GM18909 (cell line): ENCODE measurements at regions not wholly inside any gene's neighbourhood (a gene's known extent, or its start where the extent isn't known, plus 50 kb on each side); places are given as distances from the start of the nearest gene placed in this dataset.

ENCODE experiments used
- ATAC-seq: cut with Tn5 transposase; IDR thresholded peaks from one replicate; pipeline ENCODE4 v1.9.1; 2021; ENCODE audit warnings: mild to moderate bottlenecking; ENCODE audit not compliant: unreplicated experiment, poor library complexity

DNA sequence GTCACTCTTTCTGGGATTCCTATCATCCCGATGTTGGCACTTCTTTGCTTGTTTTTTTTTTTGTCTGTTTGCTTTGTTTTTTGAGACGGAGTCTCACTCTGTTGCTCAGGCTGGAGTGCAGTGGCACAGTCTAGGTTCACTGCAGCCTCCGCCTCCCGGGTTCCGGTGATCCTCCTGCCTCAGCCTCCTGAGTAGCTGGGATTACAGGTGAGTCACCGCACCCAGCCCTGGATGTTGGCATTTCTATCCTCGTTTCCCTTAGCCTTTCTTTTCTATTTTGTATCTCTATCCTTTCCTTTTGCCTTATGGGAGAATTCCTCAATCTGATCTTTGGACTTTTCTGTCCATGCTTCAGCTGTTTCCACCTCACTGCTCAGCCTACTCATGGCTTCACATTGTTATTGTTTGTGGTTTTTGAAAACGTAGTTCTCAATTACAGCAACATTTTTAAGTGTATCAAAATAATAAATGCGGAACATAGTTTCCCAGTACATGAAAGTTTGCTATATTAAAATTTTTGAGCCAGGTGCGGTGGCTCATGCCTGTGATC, 62.1 kb upstream of the ZNF516 start:
- no peak for ATAC-seq

DNA sequence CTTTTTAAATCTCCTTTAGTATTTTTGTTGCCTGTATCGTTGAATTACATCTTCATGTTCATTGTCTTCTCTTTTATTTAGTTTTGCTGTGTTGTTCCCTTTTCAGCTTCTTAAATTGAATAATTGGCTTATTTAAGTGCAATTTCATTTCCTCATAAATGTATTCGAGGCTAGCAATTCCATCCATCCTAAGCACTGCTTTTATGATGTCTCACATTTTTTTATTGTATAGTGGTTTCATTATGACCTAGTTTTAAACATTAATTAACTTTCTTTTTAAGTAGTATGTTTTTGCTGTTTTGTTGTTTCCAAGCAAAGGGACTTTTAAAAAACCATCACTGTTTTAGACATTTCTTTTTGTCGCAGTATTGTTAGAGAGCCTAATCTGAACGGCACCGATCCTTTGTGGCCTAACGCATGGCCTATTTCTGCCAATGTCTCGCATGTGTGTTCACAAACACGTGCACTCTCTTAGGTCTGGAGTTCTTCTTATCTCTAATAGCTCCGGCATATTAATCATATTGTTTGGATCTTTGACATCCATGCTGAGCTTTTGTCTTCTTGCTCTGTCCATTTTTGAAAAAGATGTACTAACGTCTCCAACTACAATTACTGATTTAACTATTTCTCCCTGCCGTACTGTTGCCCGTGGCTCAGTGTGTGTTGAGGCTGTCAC, 59.6 kb upstream of the ZNF516 start:
- no peak for ATAC-seq

DNA sequence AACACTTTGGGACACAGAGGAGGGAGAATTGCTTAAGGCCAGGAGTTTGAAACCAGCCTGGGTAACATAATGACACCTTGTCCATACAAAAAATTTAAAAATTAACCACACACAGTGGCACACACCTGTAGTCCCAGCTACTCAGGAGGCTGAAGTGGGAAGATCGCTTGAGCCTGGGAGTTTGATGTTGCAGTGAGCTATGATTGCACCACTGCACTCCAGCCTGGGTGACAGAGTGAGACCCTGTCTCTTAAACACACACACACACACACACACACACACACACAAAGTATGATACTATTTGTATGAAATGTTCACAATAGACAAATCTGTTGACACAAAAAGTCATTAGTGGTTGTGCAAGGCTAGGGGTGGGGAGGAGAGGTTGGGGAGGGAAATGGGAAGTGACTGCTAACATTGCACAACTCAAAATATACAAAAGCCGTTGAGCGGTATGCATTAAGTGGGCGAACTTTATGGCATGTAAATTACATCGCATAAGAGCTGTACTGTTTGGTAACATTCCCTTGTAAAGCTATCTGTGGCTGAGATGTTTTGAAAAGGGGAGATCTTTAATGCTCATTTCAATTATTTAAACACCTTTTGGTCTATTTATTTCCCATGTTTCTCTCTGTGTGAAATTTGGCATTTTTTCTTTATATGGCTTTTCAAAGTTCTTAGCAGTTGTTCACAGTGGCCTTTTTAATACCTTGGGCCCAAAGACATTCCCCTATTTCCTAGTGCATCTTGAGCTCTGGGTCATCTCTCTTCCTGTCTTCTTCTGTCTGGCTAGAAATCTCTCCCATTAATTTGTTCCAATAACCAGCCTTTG, 58.9 kb upstream of the ZNF516 start:
- ATAC-seq: no peak

DNA sequence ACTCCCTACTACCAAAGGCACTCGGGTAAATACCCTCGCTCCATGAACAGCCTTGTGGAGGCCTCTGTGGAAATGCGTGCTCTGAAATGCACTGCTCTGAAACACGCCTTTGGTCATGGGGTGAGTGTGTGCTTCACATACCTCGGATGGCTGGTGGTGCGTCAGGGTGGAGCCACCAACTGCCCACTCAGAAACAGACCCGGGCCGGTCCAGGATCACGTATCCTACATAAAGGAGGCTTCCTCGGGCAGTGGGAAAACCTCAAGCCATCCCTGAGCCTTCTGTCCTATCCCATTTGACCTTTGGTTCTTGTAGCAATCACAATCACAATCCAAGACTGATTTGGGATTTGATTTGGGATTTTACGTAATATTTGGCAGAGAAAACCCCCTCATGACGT, 53.5 kb upstream of the ZNF516 start:
- no peak for ATAC-seq

DNA sequence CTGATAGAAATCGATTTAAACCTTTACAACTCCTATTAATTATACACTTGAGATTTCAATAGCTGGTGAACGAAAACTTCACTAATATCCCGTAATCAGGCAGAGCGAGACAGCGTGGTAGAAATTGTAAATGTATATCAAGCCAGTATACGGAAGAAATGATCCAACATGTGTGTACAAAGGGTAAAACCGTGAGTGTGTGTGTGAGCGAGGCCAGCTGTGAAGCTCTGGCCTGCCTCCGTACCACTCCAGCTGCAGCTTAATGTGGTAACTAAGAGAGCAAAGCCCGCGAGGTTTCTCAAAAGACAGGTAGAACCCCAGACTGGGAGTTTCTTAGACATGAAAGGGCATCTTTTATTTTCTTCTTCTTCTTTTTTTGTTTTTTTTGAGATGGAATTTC, 52.3 kb upstream of the ZNF516 start:
- no peak for ATAC-seq

DNA sequence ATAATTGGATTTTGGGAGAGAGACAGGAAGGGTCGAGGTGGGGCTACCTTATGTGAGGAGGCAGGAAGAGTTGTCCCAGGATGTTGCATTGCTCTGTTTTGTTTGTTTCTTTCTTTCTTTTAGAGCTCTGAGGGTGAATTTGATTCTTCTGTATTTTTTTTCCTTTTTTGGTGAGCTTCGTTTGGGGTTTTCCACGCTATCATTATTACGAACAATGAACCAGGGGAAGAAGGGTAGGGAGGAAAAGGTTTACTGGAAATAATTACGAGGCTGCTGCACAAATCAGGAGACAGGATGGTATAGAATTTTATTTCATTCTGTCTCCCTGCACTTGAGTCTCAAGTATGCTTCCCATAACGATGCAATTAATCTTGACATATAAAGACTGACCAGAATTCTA, 51.4 kb upstream of the ZNF516 start:
- ATAC-seq: no peak

DNA sequence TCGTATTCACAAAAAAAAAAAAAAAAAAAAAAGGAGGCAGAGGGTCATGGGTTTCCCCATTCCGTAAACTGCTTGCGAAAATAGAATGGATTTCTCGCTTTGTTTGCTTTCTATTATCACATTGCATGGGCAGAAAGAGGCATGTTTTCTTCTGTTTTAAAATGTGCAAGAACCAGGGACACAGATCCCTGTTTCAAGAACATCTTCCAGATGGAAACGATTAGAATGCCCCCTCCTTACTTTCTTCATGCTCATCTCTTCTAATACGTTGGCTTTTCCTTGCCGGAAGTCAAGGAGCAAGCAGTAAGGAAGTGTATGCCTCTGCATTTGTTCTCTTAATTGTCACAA, 51.0 kb upstream of the ZNF516 start:
- ATAC-seq: no peak

DNA sequence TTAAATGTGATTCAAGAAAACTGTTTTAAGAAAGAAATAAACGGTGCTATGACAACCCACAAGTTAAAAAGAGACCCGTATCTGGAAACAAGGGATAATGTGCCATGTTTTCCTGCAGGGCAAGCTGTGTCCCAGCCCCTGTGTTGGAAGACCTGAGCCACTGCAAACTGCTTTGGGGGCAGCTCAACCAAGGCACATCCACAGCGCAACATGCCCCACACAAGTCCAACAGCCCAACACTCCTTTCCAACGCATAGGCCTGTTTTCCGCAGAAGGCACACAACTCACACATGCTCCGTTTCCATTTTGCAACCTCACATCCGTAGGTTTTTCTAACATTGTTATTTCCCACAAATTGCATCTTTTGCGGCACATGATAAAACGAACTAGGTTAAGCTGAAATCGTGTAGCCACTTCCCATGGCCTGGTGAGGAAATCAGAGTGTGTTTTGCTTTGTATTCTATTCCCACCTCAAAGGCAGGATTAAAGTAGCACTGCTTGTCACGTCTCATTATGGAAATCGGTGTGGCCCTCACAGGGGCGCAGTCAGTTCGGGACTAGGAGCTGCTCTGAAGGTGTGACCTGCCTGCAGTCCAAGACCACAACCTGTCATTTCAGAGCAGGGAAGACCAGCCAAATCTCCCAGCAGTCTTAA, 50.5 kb upstream of the ZNF516 start:
- no peak for ATAC-seq

DNA sequence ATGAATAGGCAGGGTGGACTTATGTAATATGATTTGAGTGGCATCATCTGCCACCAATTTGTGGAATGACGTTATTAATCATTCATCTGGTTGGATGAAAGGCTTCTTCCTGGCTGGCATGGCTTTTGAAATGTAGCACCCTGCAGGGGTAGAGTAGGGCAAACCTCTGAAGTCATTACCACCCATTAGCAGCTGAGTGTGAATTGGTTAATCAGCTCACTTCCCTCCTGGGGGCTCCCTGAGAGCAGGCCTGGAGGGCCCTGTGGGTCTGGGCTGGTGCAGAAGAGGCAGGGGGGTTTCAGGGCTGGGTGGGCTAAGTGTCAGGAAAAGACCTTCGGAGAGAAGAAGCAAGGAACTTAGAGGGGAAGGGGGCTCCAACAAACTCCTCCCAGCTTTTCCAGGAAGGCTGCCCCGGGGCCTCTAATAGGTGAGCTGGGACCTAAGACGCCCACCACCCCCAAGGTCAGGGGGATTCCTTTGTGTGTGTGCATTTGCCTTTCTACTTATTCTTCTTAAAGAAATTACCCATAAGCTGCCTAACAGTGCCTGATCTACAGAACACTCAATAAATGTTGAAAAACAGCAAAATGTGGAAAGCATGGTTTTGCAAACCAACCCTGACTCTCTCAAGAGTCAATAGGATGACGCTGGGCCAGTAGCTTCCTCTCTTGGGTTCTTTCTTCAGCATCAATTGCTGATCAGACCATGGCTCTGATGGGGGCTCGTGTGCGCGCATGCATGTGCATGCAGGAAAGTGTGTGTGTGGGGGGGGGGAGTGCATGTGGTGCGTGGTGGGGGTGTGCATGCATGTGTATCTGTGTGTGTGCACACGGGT, 49.7 kb upstream of the ZNF516 start:
- ATAC-seq: no peak
